Suprapubic skin (tissue), 4 donors: ENCODE measurements at regions not wholly inside any gene's neighbourhood (a gene's known extent, or its start where the extent isn't known, plus 50 kb on each side); places are given as distances from the start of the nearest gene placed in this dataset.
"Not testable (repeated sequence)": the region's sequence is repeated elsewhere in the genome, so short reads cannot be mapped to it uniquely, and the experiment has no call there.

ENCODE experiments used
- DNase-seq, 2 donors: peaks; one replicate each; pipeline ENCODE4 v3.0.0-alpha.2; 2019; ENCODE audit warnings: low spot score in 2 of 2
- H3K27ac ChIP-seq: fragments of 200-600 bp; sonication (generic); one replicate; pipeline ENCODE4 v1.5.1; 2019
- H3K27me3 ChIP-seq: fragments of 200-600 bp; sonication (generic); one replicate; pipeline ENCODE4 v1.5.1; 2019
- H3K36me3 ChIP-seq: fragments of 200-600 bp; sonication (generic); one replicate; pipeline ENCODE4 v1.5.1; 2019
- H3K4me1 ChIP-seq: fragments of 200-600 bp; sonication (generic); one replicate; pipeline ENCODE4 v1.5.1; 2019
- H3K4me3 ChIP-seq: fragments of 200-600 bp; sonication (generic); one replicate; pipeline ENCODE4 v1.5.1; 2019; ENCODE audit warnings: mild to moderate bottlenecking
- H3K9me3 ChIP-seq: fragments of 200-600 bp; sonication (generic); one replicate; pipeline ENCODE4 v1.5.1; 2019
- EP300 ChIP-seq: sonication (generic); formaldehyde crosslinking; IDR thresholded peaks from one replicate; pipeline ENCODE4 v1.6.1; 2017; ENCODE audit warnings: antibody characterized with exemption
- POLR2A ChIP-seq, 2 donors: fragments of 450-650 bp; IDR thresholded peaks; one replicate each; pipeline ENCODE4 v1.6.1; 2017; ENCODE audit warnings: antibody characterized with exemption in 2 of 2, mild to moderate bottlenecking in 2 of 2, moderate library complexity in 2 of 2
- POLR2AphosphoS5 ChIP-seq, 3 donors: sonication (generic); formaldehyde crosslinking; IDR thresholded peaks; one replicate each; pipeline ENCODE4 v1.6.1; 2017; ENCODE audit warnings: antibody characterized with exemption in 3 of 3
- WGBS: methylation state at CpG from one replicate; pipeline ENCODE4 v1.1.5; 2018; 5-methylcytosine and 5-hydroxymethylcytosine counted together
- TF ChIP-seq, protein P1 (sequence below), 2 donors: fragments of 200-600 bp in 1 of 2; fragments of 450-650 bp in 1 of 2; sonication (generic) in 1 of 2; IDR thresholded peaks; one replicate each; pipeline ENCODE4 v1.5.1; 2016 to 2019; ENCODE audit warnings: antibody characterized with exemption in 2 of 2, mild to moderate bottlenecking in 1 of 2, moderate library complexity in 1 of 2

DNA sequence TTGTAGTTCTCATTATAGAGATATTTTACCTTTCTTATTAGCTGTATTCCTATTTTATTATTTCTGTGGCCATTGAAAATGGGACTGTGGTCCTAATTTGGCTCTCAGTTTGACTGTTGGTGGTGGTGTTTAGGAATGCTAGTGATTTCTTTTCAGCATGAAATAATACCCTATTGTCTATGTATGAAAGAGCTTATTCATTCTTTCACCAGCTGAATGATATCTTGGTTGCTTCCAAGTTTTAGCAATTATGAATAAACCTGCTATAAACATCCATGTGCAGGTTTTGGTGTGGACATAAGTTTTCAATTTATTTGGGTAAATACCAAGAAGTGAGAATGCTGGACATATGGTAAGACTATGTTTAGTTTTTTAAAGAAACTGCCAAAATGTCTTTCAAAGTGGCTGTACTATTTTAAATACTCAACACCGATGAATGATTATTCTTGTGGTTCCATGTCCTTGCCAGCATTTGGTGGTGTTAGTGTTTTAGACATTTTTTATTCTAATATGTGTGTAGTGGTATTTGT is 501.6 kb upstream of the GYPC start:
- no peak overlapping the region for H3K27ac ChIP-seq
- TF ChIP-seq POLR2A (IDR thresholded peaks at IDR 0.05) (no peak), POLR2AphosphoS5 (IDR thresholded peaks at IDR 0.05) (no peak), EP300 (no peak)
- TF ChIP-seq, protein P1, sequence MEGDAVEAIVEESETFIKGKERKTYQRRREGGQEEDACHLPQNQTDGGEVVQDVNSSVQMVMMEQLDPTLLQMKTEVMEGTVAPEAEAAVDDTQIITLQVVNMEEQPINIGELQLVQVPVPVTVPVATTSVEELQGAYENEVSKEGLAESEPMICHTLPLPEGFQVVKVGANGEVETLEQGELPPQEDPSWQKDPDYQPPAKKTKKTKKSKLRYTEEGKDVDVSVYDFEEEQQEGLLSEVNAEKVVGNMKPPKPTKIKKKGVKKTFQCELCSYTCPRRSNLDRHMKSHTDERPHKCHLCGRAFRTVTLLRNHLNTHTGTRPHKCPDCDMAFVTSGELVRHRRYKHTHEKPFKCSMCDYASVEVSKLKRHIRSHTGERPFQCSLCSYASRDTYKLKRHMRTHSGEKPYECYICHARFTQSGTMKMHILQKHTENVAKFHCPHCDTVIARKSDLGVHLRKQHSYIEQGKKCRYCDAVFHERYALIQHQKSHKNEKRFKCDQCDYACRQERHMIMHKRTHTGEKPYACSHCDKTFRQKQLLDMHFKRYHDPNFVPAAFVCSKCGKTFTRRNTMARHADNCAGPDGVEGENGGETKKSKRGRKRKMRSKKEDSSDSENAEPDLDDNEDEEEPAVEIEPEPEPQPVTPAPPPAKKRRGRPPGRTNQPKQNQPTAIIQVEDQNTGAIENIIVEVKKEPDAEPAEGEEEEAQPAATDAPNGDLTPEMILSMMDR (IDR thresholded peaks at IDR 0.05) = no peak
- WGBS = 67% methylated on average over 1 of the region's 1 CpG

DNA sequence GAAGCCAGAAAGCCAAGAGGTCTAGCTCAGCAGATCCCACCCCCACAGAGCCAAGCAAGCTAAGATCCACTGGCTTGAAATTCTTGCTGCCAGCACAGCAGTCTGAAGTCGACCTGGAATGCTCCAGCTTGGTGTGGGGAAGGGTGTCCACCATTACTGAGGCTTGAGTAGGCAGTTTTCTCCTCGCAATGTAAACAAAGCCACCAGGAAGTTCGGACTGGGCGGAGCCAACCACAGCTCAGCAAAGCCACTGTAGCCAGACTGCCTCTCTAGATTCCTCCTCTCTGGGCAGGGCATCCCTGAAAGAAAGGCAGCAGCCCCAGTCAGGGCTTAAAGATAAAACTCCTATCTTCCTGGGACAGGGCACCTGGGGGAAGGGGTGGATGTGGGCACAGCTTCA is 495.0 kb upstream of the GYPC start:
- WGBS = no CpG with 5 or more reads among the region's 4 CpGs
- DNase-seq, H3K4me3 ChIP-seq: not testable (repeated sequence)

More for the DNA sequence above, 501.6 kb upstream of the GYPC start:
- no peak for DNase-seq
- H3K9me3 ChIP-seq = no peaks in the 10 kb centered on the region
- no peaks in the 10 kb centered on the region for H3K27me3 ChIP-seq
- no peak overlapping the region for H3K4me3 ChIP-seq
- H3K36me3 ChIP-seq = no peaks in the 10 kb centered on the region
- H3K4me1 ChIP-seq = no peaks in the 10 kb centered on the region

DNA sequence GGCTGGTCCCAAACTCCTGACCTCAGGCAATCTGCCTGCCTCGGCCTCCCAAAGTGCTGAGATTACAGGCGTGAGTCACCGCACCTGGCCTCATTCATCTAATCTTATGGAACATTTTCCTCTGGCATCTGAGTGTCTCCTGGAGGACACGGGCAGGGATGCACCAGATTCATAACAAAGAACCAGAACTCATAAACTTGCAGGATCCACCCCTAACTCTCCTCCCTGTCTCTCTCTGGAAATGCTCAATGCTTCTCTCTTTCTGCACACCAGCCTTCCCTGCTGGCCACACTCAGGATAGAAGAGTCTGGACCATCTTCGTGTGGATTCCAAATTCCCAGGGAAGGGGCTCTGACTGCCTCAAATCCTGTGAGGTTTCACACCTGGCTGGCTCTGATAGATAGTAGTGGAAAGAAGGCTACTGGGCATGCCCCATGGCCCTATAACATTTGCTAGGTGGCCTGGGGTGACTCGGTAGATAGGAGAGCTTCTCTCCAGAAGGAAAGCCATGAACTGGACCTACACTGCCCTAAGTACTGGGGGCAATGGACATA is 483.2 kb upstream of the GYPC start:
- Histone ChIP-seq H3K4me3 (no peak overlapping the region), H3K27me3 (no peaks in the 10 kb centered on the region), H3K9me3 (no peaks in the 10 kb centered on the region), H3K36me3 (no peaks in the 10 kb centered on the region), H3K4me1 (no peaks in the 10 kb centered on the region), H3K27ac (no peak overlapping the region)
- 67% methylated on average over 6 of the region's 6 CpGs for WGBS
- TF ChIP-seq POLR2AphosphoS5 (IDR thresholded peaks at IDR 0.05) (no peak), EP300 (no peak), POLR2A (IDR thresholded peaks at IDR 0.05) (no peak)
- TF ChIP-seq, protein P1 (IDR thresholded peaks at IDR 0.05) = no peak
- DNase-seq = no peak

More for the DNA sequence above, 495.0 kb upstream of the GYPC start:
- not testable (repeated sequence) for H3K36me3 ChIP-seq, H3K4me1 ChIP-seq, H3K27me3 ChIP-seq, H3K27ac ChIP-seq, H3K9me3 ChIP-seq

DNA sequence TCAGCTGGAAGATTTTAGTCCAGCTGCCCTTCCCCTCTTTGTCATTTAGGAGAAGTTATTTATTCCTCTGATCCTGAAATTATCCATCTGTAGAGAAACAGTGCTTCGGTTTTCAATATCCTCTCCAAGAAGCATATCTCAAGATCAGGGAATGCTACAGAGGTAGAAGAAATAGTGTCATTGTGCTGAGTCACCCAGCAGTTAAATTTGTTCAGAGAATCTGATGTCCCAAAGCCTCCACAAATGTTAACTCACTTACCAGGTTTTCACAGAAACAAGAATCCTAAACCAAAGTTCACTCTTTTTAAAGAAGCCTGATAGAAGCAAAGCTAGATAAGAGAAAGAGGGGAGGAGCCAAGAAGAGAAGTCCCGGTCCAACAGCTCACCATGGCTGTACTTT is 480.7 kb upstream of the GYPC start:
- Histone ChIP-seq H3K27ac (no peak overlapping the region), H3K4me1 (no peaks in the 10 kb centered on the region), H3K4me3 (no peak overlapping the region), H3K27me3 (no peaks in the 10 kb centered on the region), H3K9me3 (no peaks in the 10 kb centered on the region), H3K36me3 (no peaks in the 10 kb centered on the region)
- WGBS = 81% methylated on average over 2 of the region's 2 CpGs
- no peak for DNase-seq
- TF ChIP-seq, protein P1 (IDR thresholded peaks at IDR 0.05) = no peak
- TF ChIP-seq POLR2AphosphoS5 (IDR thresholded peaks at IDR 0.05) = no peak
- no peak for TF ChIP-seq POLR2A (IDR thresholded peaks at IDR 0.05)
- TF ChIP-seq EP300 = no peak

DNA sequence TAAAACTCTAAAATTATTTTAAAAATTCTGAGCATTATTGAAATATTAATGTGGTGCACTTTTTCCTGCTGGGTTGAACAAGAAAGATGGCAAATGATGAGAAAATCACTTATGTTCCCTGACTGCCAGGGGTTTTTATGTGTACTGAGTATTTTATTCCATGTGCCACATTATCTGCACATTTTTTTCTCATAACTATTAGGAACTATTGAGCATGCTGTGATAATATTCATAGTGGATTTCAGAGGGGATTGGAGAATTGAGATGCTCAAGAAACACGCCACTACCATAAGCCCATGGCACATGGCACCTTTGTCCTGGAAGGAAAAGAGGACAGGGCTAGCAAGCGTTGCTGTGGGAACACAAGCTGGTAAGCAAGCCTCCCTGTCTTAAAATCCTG is 478.5 kb upstream of the GYPC start:
- Histone ChIP-seq H3K4me3 (no peak overlapping the region), H3K9me3 (no peaks in the 10 kb centered on the region), H3K36me3 (no peaks in the 10 kb centered on the region), H3K4me1 (no peaks in the 10 kb centered on the region), H3K27me3 (no peaks in the 10 kb centered on the region), H3K27ac (no peak overlapping the region)
- no peak for TF ChIP-seq EP300
- TF ChIP-seq POLR2AphosphoS5 (IDR thresholded peaks at IDR 0.05) = no peak
- TF ChIP-seq, protein P1 (IDR thresholded peaks at IDR 0.05) = no peak
- no peak for TF ChIP-seq POLR2A (IDR thresholded peaks at IDR 0.05)
- DNase-seq = no peak
- 93% methylated on average over 2 of the region's 2 CpGs for WGBS

DNA sequence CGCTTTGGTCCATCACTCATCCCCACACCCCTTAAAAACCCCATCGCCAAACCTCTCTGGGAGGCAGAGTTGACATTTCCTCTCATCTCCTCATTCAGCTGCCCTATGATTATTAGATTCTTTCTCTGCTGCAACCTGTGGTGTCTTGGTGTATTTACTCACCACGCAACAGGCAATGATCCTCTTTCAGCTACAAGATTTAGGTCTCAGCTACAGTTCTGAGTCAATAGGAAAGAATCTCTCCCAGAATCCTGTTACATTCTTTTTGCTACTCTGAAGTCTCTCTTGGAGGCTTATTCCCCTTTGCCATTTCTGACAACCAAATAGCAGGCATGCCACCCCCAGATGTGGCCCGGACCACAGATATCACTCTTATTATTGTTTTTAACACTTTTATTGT is 468.3 kb upstream of the GYPC start:
- Histone ChIP-seq H3K36me3 (no peaks in the 10 kb centered on the region), H3K4me3 (no peak overlapping the region), H3K27me3 (no peaks in the 10 kb centered on the region), H3K4me1 (no peaks in the 10 kb centered on the region), H3K27ac (no peak overlapping the region), H3K9me3 (peaks cover 4% of the 10 kb centered on the region)
- no peak for TF ChIP-seq EP300
- TF ChIP-seq POLR2A (IDR thresholded peaks at IDR 0.05) = no peak
- TF ChIP-seq, protein P1 (IDR thresholded peaks at IDR 0.05) = no peak
- no peak for TF ChIP-seq POLR2AphosphoS5 (IDR thresholded peaks at IDR 0.05)
- WGBS = 73% methylated on average over 4 of the region's 4 CpGs
- no peak for DNase-seq
